Natural killer cell (primary cell): ENCODE measurements at regions not wholly inside any gene's neighbourhood (a gene's known extent, or its start where the extent isn't known, plus 50 kb on each side); places are given as distances from the start of the nearest gene placed in this dataset.

Experiments
- ATAC-seq, 3 donors: fragments of 150-1000 bp in 2 of 3; fragments of 200-7000 bp in 1 of 3; cut with Tn5 transposase; 1 replicate in 1 of 3; 2 replicates in 2 of 3; pipeline ENCODE4 v1.10.0; 2021; ENCODE audit warnings: mild to moderate bottlenecking in 2 of 3, moderate library complexity in 2 of 3
- DNase-seq, 2 donors: peaks; one replicate each; pipeline versions ENCODE4 v3.0.0 to v3.0.0-alpha.2; 2013 to 2021; ENCODE audit warnings: mixed read lengths in 1 of 2
- H3K27ac ChIP-seq: one replicate; pipeline ENCODE4 v1.5.1; 2013; ENCODE audit warnings: mild to moderate bottlenecking, low read length
- H3K27me3 ChIP-seq: one replicate; pipeline ENCODE4 v1.6.1; 2013; ENCODE audit warnings: low read length; ENCODE audit not compliant: control insufficient read depth, insufficient read depth
- H3K36me3 ChIP-seq: one replicate; pipeline ENCODE4 v1.6.1; 2013; ENCODE audit warnings: low read length; ENCODE audit not compliant: control insufficient read depth, insufficient read depth
- H3K4me1 ChIP-seq: one replicate; pipeline ENCODE4 v1.6.1; 2013; ENCODE audit warnings: low read length; ENCODE audit not compliant: control insufficient read depth, insufficient read depth
- H3K4me3 ChIP-seq: one replicate; pipeline ENCODE4 v1.5.1; 2013; ENCODE audit warnings: low read length
- H3K9me3 ChIP-seq: one replicate; pipeline ENCODE4 v1.6.1; 2013; ENCODE audit warnings: low read length; ENCODE audit not compliant: control insufficient read depth, insufficient read depth
- H3K27ac Mint-ChIP-seq, 2 donors: one replicate each; pipeline ENCODE4 v1.8.0; 2022; ENCODE audit warnings: mild to moderate bottlenecking in 2 of 2, mixed read lengths in 2 of 2, moderate library complexity in 1 of 2
- H3K27me3 Mint-ChIP-seq, 2 donors: one replicate each; pipeline ENCODE4 v1.8.0; 2022; ENCODE audit warnings: low read depth in 2 of 2, mixed read lengths in 2 of 2
- H3K36me3 Mint-ChIP-seq: one replicate; pipeline ENCODE4 v1.8.0; 2022; ENCODE audit warnings: mixed read lengths
- H3K4me1 Mint-ChIP-seq, 2 donors: one replicate each; pipeline ENCODE4 v1.8.0; 2022; ENCODE audit warnings: mixed read lengths in 2 of 2
- H3K4me3 Mint-ChIP-seq: one replicate; pipeline ENCODE4 v1.8.0; 2022; ENCODE audit warnings: mild to moderate bottlenecking, moderate library complexity, mixed read lengths
- H3K9me3 Mint-ChIP-seq, 2 donors: one replicate each; pipeline ENCODE4 v1.8.0; 2022; ENCODE audit warnings: mixed read lengths in 2 of 2
- CTCF ChIP-seq: fragments of 200-600 bp; IDR thresholded peaks from one replicate; pipeline ENCODE4 v1.8.0; 2022; ENCODE audit warnings: antibody characterized with exemption
- WGBS: methylation state at CpG from one replicate; pipeline ENCODE4 v1.1.7; 2013; ENCODE audit warnings: missing lambda C conversion rate; ENCODE audit not compliant: insufficient coverage; 5-methylcytosine and 5-hydroxymethylcytosine counted together
- intact Hi-C: fragments of 100-400 bp; cut with micrococcal nuclease; formaldehyde crosslinking; loops from one replicate; pipeline ENCODE4 v1.14.2; 2022

- TF ChIP-seq CTCF: no peak
- H3K27me3 Mint-ChIP-seq: peaks cover 0 to 2% of the 10 kb centered on the region in 2 donors
Measured at GRCh38 chr10:83937826-83938225, 201.5 kb upstream of the GHITM start.

GRCh38 chr10:83941189-83941588, 198.1 kb upstream of the GHITM start:
- WGBS: 78% methylated on average over 2 of the region's 2 CpGs
- TF ChIP-seq CTCF: no peak
- ATAC-seq (no peak), DNase-seq (no peak)
- Histone ChIP-seq H3K36me3 (no peaks in the 10 kb centered on the region), H3K27ac (no peak overlapping the region), H3K27me3 (no peaks in the 10 kb centered on the region), H3K9me3 (no peaks in the 10 kb centered on the region), H3K4me3 (no peak overlapping the region), H3K4me1 (no peaks in the 10 kb centered on the region)
- H3K36me3 Mint-ChIP-seq: no peaks in the 10 kb centered on the region
- H3K27me3 Mint-ChIP-seq: peaks cover 5 to 8% of the 10 kb centered on the region in 2 donors
- H3K27ac Mint-ChIP-seq: no peak overlapping the region
- no peak overlapping the region for H3K4me3 Mint-ChIP-seq
- no peaks in the 10 kb centered on the region for H3K4me1 Mint-ChIP-seq
- no peaks in the 10 kb centered on the region for H3K9me3 Mint-ChIP-seq
- intact Hi-C loops: no loop called here

More at GRCh38 chr10:83937826-83938225, 201.5 kb upstream of the GHITM start:
- Mint-ChIP-seq H3K4me3 (no peak overlapping the region), H3K4me1 (no peaks in the 10 kb centered on the region), H3K27ac (no peak overlapping the region), H3K36me3 (no peaks in the 10 kb centered on the region), H3K9me3 (no peaks in the 10 kb centered on the region)
- ATAC-seq: no peak
- Histone ChIP-seq H3K36me3 (no peaks in the 10 kb centered on the region), H3K27ac (no peak overlapping the region), H3K4me1 (no peaks in the 10 kb centered on the region), H3K4me3 (no peak overlapping the region), H3K27me3 (no peaks in the 10 kb centered on the region), H3K9me3 (no peaks in the 10 kb centered on the region)
- no peak for DNase-seq
- WGBS: 100% methylated on average over 1 of the region's 1 CpG
- intact Hi-C loops: no loop called here

GRCh38 chr10:83942410-83942809, 196.9 kb upstream of the GHITM start:
- Mint-ChIP-seq H3K4me1 (no peaks in the 10 kb centered on the region), H3K27ac (no peak overlapping the region), H3K27me3 (peaks cover 5 to 8% of the 10 kb centered on the region in 2 donors), H3K4me3 (no peak overlapping the region), H3K36me3 (no peaks in the 10 kb centered on the region), H3K9me3 (no peaks in the 10 kb centered on the region)
- TF ChIP-seq CTCF: no peak
- DNase-seq: no peak
- H3K4me1 ChIP-seq: no peaks in the 10 kb centered on the region
- H3K4me3 ChIP-seq: no peak overlapping the region
- no peak for ATAC-seq
- H3K27ac ChIP-seq: no peak overlapping the region
- no peaks in the 10 kb centered on the region for H3K9me3 ChIP-seq
- 92% methylated on average over 3 of the region's 3 CpGs for WGBS
- no peaks in the 10 kb centered on the region for H3K27me3 ChIP-seq
- intact Hi-C loops: no loop called here
- no peaks in the 10 kb centered on the region for H3K36me3 ChIP-seq

- H3K4me1 ChIP-seq: no peaks in the 10 kb centered on the region
- DNase-seq: no peak
- H3K9me3 ChIP-seq: no peaks in the 10 kb centered on the region
- Mint-ChIP-seq H3K27ac (no peak overlapping the region), H3K36me3 (no peaks in the 10 kb centered on the region), H3K4me3 (no peak overlapping the region), H3K27me3 (peaks cover 8 to 12% of the 10 kb centered on the region in 2 donors), H3K4me1 (no peaks in the 10 kb centered on the region), H3K9me3 (no peaks in the 10 kb centered on the region)
- no peak overlapping the region for H3K4me3 ChIP-seq
- 77% methylated on average over 5 of the region's 5 CpGs for WGBS
- TF ChIP-seq CTCF: no peak
- no peaks in the 10 kb centered on the region for H3K36me3 ChIP-seq
- intact Hi-C loops: no loop called here
- ATAC-seq: no peak
- H3K27ac ChIP-seq: no peak overlapping the region
- no peaks in the 10 kb centered on the region for H3K27me3 ChIP-seq
Measured at GRCh38 chr10:83943049-83943448, 196.3 kb upstream of the GHITM start.
